ENCODE measurements at regions not wholly inside any gene's neighbourhood (a gene's known extent, or its start where the extent isn't known, plus 50 kb on each side); places are given as distances from the start of the nearest gene placed in this dataset.

GRCh38 chr4:171181090-171181489 lies 632.1 kb upstream of the GALNTL6 start:
- H3K9me1 ChIP-seq (ENCODE audit: control insufficient read depth, insufficient read depth, low read length), result no peaks in the 10 kb centered on the region
- no peak for ATAC-seq
- no peak overlapping the region for H3K9ac ChIP-seq (ENCODE audit: insufficient read depth in 1 of 2, low read depth in 2 of 2, low read length in 2 of 2)
- no peaks in the 10 kb centered on the region for H3K4me1 ChIP-seq (replicated peaks in 1 of 2; ENCODE audit: control insufficient read depth in 2 of 2, insufficient read depth in 2 of 2, low read length in 2 of 2)
- H3K27ac ChIP-seq (ENCODE audit: extremely low read depth, low read depth, low read length), result no peak overlapping the region
- no peak overlapping the region for H3K4me2 ChIP-seq (ENCODE audit: insufficient read depth, low read length)
- DNase-seq (ENCODE audit: extremely low read depth in 1 of 4, low spot score in 3 of 4), result no peak
- no peaks in the 10 kb centered on the region for H3K36me3 ChIP-seq (ENCODE audit: control insufficient read depth, insufficient read depth, low read length)
- in situ Hi-C loops (cut with MboI) (no loop called here), intact Hi-C loops (cut with micrococcal nuclease) (no loop called here)
- ChIA-PET CTCF (ENCODE audit: low intra/inter-chr PET ratio) (no interaction called here), POLR2A (no interaction called here)
- H3K79me2 ChIP-seq (ENCODE audit: control insufficient read depth, insufficient read depth, low read length), result no peaks in the 10 kb centered on the region
- no peaks in the 10 kb centered on the region for H3K27me3 ChIP-seq (ENCODE audit: control insufficient read depth in 2 of 2, insufficient read depth in 2 of 2, low read length in 2 of 2)
- no peak for FAIRE-seq
- H3K9me3 ChIP-seq (replicated peaks; ENCODE audit: control insufficient read depth, insufficient read depth, low read depth, low read length), result no peaks in the 10 kb centered on the region
- H2AFZ ChIP-seq (ENCODE audit: low read depth, low read length), result no peak overlapping the region
- WGBS (ENCODE audit: insufficient coverage, low coverage, missing lambda C conversion rate), result 0% methylated on average over 1 of the region's 1 CpG
- BruUV-seq (replicated peaks), result no TSS peak
- no peak overlapping the region for H3K4me3 ChIP-seq
- H4K20me1 ChIP-seq (replicated peaks; ENCODE audit: control insufficient read depth, insufficient read depth, low read length), result no peaks in the 10 kb centered on the region
- TF ChIP-seq KAT8 (IDR thresholded peaks at IDR 0.05; ENCODE audit: low read depth) (no peak), ZNF830 (CRISPR knock-in tag; IDR thresholded peaks at IDR 0.05) (no peak), ZNF511 (CRISPR knock-in tag; IDR thresholded peaks at IDR 0.05) (no peak), BACH1 (tag; IDR thresholded peaks at IDR 0.05) (no peak), ZSCAN29 (IDR thresholded peaks at IDR 0.05) (no peak), CREB3L1 (IDR thresholded peaks at IDR 0.05; ENCODE audit: borderline replicate concordance, low read depth) (no peak), CREBBP (IDR thresholded peaks at IDR 0.05; ENCODE audit: low read depth, low read length) (no peak), TCFL5 (CRISPR knock-in tag; conservative IDR thresholded peaks at IDR 0.05) (no peak), LCOR (CRISPR knock-in tag; IDR thresholded peaks at IDR 0.05) (no peak), ZNF121 (CRISPR knock-in tag; conservative IDR thresholded peaks at IDR 0.05) (no peak), ETS2 (tag; IDR thresholded peaks at IDR 0.05; ENCODE audit: borderline replicate concordance, poor library complexity, severe bottlenecking) (no peak), CXXC5 (CRISPR knock-in tag; IDR thresholded peaks at IDR 0.05) (no peak), MECOM (CRISPR knock-in tag; IDR thresholded peaks at IDR 0.05) (no peak), ZNF41 (CRISPR knock-in tag; conservative IDR thresholded peaks at IDR 0.05) (no peak), USF2 (CRISPR knock-in tag; IDR thresholded peaks at IDR 0.05) (no peak), ZNF347 (CRISPR knock-in tag; IDR thresholded peaks at IDR 0.05; ENCODE audit: low read depth) (no peak)
- TF ChIP-seq, protein P1, sequence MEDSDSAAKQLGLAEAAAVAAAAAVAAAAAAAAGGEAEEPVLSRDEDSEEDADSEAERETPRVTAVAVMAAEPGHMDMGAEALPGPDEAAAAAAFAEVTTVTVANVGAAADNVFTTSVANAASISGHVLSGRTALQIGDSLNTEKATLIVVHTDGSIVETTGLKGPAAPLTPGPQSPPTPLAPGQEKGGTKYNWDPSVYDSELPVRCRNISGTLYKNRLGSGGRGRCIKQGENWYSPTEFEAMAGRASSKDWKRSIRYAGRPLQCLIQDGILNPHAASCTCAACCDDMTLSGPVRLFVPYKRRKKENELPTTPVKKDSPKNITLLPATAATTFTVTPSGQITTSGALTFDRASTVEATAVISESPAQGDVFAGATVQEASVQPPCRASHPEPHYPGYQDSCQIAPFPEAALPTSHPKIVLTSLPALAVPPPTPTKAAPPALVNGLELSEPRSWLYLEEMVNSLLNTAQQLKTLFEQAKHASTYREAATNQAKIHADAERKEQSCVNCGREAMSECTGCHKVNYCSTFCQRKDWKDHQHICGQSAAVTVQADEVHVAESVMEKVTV (CRISPR knock-in tag; IDR thresholded peaks at IDR 0.05), result no peak
- TF ChIP-seq, protein P2, sequence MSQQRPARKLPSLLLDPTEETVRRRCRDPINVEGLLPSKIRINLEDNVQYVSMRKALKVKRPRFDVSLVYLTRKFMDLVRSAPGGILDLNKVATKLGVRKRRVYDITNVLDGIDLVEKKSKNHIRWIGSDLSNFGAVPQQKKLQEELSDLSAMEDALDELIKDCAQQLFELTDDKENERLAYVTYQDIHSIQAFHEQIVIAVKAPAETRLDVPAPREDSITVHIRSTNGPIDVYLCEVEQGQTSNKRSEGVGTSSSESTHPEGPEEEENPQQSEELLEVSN (IDR thresholded peaks at IDR 0.05; ENCODE audit: borderline replicate concordance in 1 of 2, extremely low read depth in 1 of 2, insufficient read depth in 1 of 2, insufficient read length in 1 of 2, low read depth in 1 of 2, low read length in 1 of 2, poor library complexity in 1 of 2, severe bottlenecking in 1 of 2), result no peak

Measured in K562 (cell line).